Thymus (tissue), 11 donors: ENCODE measurements at regions not wholly inside any gene's neighbourhood (a gene's known extent, or its start where the extent isn't known, plus 50 kb on each side); places are given as distances from the start of the nearest gene placed in this dataset.

ENCODE experiments used
- DNase-seq, 9 donors: peaks; one replicate each; pipeline ENCODE4 v3.0.0-alpha.2; 2013; ENCODE audit warnings: low spot score in 9 of 9, low read depth in 6 of 9, missing footprints in 1 of 9
- H3K27ac ChIP-seq, 2 donors: one replicate each; pipeline ENCODE4 v1.5.1; 2013; ENCODE audit warnings: control low read depth in 1 of 2, low read depth in 1 of 2, low read length in 1 of 2, mild to moderate bottlenecking in 1 of 2, moderate library complexity in 1 of 2
- H3K27me3 ChIP-seq, 2 donors: one replicate each; pipeline ENCODE4 v1.5.1; 2013; ENCODE audit warnings: low read length in 1 of 2; ENCODE audit not compliant: control insufficient read depth in 2 of 2, insufficient read depth in 1 of 2
- H3K36me3 ChIP-seq, 2 donors: one replicate each; pipeline ENCODE4 v1.5.1; 2013; ENCODE audit warnings: low read length in 1 of 2, mild to moderate bottlenecking in 1 of 2, moderate library complexity in 1 of 2; ENCODE audit not compliant: control insufficient read depth in 2 of 2, insufficient read depth in 2 of 2
- H3K4me1 ChIP-seq, 2 donors: one replicate each; pipeline ENCODE4 v1.5.1; 2013; ENCODE audit warnings: low read length in 2 of 2; ENCODE audit not compliant: control insufficient read depth in 2 of 2, insufficient read depth in 2 of 2
- H3K4me3 ChIP-seq, 2 donors: one replicate each; pipeline ENCODE4 v1.5.1; 2013; ENCODE audit warnings: low read length in 2 of 2, control low read depth in 1 of 2, mild to moderate bottlenecking in 1 of 2
- H3K9me3 ChIP-seq, 2 donors: one replicate each; pipeline ENCODE4 v1.5.1; 2013; ENCODE audit warnings: low read length in 1 of 2, mild to moderate bottlenecking in 1 of 2; ENCODE audit not compliant: control insufficient read depth in 2 of 2, insufficient read depth in 1 of 2
- WGBS: extraction: QIAGEN DNeasy Blood & Tissue Kit; methylation state at CpG from one replicate; pipeline ENCODE4 v1.1.7; 2013; 5-methylcytosine and 5-hydroxymethylcytosine counted together
- donor health status: healthy.

DNA sequence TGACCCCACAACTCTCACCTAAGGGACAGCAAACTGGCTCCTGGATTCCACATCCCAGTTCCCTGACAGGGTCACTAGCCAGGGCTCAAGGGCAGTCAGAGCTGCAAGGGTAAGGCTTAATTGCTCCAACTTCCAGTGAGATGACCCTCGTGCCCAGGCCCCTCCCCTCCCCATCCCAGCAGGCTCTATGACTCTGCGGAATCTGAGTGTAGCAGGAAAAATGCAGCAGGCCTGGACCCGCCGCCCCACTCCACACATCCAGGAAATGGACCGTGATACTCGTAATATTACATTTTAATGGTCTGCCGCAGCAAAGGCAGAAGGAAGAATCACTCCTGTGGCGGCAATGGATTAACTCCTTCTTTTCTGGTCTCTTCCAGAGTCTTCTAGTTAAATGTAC, 91.7 kb upstream of the CHST15 start:
- Histone ChIP-seq H3K4me1 (no peaks in the 10 kb centered on the region), H3K27ac (no peak overlapping the region), H3K27me3 (no peaks in the 10 kb centered on the region), H3K4me3 (no peak overlapping the region), H3K36me3 (no peaks in the 10 kb centered on the region), H3K9me3 (no peaks in the 10 kb centered on the region)
- WGBS: 89% methylated on average over 8 of the region's 8 CpGs
- no peak for DNase-seq

DNA sequence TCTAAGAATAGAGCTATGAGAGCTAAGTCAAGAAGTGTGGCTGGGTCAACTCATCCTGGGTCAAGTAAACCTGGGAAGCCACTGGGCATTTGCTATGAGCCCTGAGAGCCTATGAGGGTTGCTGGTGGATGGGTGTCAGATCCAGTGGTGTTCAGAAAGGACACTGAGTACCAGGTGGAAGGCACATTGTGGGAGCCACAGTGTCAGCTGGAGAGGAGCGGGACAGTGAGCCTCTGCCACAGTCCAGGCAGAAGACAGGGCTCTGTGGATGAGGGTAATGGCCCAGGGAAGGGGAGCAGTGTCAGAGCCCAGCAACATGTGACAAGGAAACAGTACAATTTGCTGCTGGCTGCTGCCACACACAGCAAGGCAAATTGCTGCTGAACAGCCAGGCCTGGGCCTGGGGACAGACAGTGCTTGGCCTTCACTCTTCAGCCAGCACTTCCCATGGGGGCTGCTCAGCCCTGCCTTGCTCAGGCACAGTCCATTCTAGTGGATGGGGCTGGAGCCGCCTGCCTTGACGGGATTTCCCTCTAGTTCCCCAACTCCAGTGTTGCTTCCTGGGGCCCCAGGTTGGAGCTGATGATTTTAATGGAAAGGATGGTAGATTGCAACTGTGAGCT, 90.9 kb upstream of the CHST15 start:
- Histone ChIP-seq H3K9me3 (no peaks in the 10 kb centered on the region), H3K27ac (no peak overlapping the region), H3K27me3 (no peaks in the 10 kb centered on the region), H3K4me1 (no peaks in the 10 kb centered on the region), H3K36me3 (no peaks in the 10 kb centered on the region), H3K4me3 (no peak overlapping the region)
- DNase-seq: no peak
- over 99% methylated on average over 3 of the region's 3 CpGs for WGBS

DNA sequence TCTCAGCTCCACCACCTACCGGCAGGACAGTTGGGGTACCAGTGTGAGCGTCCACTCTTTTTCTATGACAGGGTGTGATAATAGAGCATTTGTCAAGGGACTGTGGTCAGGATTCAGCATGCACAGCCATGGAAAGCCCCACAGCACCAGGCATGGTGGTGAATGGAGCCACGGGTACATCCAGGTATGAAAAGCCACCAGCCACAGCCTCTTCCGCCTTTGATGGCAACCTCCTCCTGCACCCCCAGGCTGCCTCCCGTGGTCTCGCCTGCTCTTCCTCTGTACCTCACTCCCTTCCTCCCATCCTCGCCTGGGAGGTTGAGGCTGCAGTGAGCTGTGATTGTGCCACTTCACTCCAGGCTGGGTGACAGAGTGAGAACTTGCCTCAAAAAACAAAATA, 90.2 kb upstream of the CHST15 start:
- no peak overlapping the region for H3K27ac ChIP-seq
- 59% methylated on average over 7 of the region's 7 CpGs for WGBS
- no peak overlapping the region for H3K4me3 ChIP-seq
- H3K27me3 ChIP-seq: no peaks in the 10 kb centered on the region
- H3K9me3 ChIP-seq: no peaks in the 10 kb centered on the region
- no peak for DNase-seq
- H3K36me3 ChIP-seq: no peaks in the 10 kb centered on the region
- no peaks in the 10 kb centered on the region for H3K4me1 ChIP-seq

DNA sequence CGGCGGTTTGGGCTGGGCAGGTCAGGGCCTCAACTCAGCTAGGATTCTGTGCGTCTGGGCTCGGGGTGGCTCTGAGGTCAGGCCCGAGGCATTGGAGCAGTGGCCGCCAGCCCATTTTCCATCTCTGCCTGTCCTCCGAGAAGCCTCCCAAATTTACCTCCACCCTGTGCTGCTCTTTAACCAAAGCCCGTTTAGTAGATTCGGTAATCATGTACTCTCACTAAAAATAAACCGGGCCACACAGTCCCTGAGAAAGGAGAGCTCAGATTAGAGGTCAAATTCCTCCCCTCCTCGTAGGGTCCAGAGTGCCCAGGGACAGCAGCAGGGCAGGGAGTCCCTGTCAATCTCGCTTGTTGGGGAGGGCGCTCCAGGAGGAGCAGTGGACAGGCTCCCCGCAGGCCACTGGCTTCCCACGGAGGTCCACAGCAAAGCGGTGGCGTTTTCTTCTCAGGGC, 88.7 kb upstream of the CHST15 start:
- 97% methylated on average over 17 of the region's 17 CpGs for WGBS

DNA sequence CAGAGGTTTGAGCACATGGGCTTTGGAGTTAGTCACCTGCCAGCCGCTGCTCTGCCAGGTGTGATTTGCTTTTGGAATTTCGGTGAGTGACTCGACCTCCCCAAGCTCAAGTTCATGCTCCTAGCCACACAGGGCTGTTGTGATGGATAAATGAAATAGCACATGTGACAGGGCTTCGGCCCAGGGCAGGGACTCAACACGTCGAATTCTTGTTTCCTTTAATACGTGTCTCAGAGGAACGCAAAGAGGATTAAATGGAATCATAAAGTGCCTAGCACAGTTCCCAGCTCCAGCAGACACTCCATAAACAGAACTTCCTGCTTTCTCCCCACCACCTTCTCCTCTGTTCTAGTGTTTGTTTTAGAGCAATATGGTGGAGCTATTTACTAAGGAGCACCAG, 88.3 kb upstream of the CHST15 start:
- no peaks in the 10 kb centered on the region for H3K36me3 ChIP-seq
- H3K27me3 ChIP-seq: no peaks in the 10 kb centered on the region
- H3K4me1 ChIP-seq: peaks cover 0 to 4% of the 10 kb centered on the region in 2 donors
- 97% methylated on average over 8 of the region's 8 CpGs for WGBS
- no peak overlapping the region for H3K27ac ChIP-seq
- H3K4me3 ChIP-seq: no peak overlapping the region
- no peaks in the 10 kb centered on the region for H3K9me3 ChIP-seq
- DNase-seq: no peak

More for the DNA sequence above, 88.7 kb upstream of the CHST15 start:
- Histone ChIP-seq H3K4me3 (no peak overlapping the region), H3K36me3 (no peaks in the 10 kb centered on the region), H3K27ac (no peak overlapping the region), H3K9me3 (no peaks in the 10 kb centered on the region), H3K4me1 (no peaks in the 10 kb centered on the region), H3K27me3 (no peaks in the 10 kb centered on the region)
- no peak for DNase-seq

DNA sequence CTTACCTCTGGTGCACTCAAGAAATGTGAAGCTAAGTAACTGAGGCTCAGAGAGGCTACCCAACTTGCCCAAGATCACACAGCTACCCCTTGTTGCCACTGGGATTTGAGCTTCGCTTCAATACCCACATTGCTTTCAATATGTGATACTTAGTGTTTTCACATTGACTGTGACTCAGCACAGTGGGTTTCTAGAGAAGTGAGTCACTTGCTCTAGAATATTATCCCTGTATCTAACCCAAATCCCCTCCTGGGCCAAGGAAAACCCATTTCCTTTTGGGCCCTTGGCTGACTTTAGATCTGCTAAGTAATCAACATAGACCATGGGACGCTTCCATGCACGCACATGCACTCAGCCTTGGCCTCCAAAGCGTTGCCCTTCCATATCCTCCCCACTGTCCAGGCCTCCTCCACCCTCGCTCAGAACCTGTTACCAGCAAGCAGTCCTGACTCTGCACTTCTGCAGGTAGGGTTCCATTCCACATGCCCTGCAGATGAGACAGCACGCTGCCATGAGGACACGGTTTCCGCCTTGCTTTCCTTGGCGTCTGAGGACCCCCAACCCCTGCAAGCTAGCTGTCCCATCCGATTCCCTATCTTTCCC, 87.7 kb upstream of the CHST15 start:
- Histone ChIP-seq H3K4me3 (no peak overlapping the region), H3K9me3 (no peaks in the 10 kb centered on the region), H3K4me1 (peaks cover 2 to 10% of the 10 kb centered on the region in 2 donors), H3K27me3 (peaks cover 0 to 6% of the 10 kb centered on the region in 2 donors), H3K36me3 (no peaks in the 10 kb centered on the region), H3K27ac (no peak overlapping the region)
- WGBS: 97% methylated on average over 10 of the region's 10 CpGs
- DNase-seq: no peak

DNA sequence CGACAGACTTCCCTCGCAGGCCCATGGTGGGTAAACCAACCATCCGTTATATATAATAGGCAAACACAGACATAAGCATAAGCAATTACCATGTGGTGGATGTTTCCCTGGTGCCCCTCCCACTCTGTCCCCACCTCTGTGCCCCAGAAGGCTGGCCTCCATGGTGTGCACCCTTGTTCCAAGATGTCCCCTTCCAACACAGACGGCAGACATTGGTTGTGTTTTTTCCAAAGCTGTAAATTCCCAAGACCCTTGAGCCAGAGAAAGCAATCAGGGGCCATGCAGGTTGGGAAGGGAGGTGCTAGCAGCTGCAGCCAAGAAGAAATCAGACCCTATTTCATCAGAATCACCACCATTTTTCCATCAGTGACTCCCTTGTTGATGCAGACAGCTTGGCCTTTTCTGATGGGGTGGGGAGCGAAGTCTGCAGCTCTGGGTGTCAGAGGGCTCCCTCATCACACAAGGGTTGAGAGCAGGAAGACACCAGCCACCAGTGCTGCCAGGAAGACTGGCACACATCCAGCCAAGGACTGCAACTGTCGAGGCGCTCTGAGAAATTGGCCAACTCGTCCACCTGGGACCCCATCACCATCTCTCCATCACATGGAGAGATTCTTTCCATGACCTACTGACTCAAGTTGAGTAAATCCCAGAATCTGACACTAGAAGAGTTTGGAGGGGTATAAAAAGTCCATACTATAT, 86.8 kb upstream of the CHST15 start:
- Histone ChIP-seq H3K27ac (no peak overlapping the region), H3K4me3 (no peak overlapping the region), H3K4me1 (peaks cover 9 to 19% of the 10 kb centered on the region in 2 donors), H3K9me3 (no peaks in the 10 kb centered on the region), H3K36me3 (no peaks in the 10 kb centered on the region), H3K27me3 (peaks cover 0 to 7% of the 10 kb centered on the region in 2 donors)
- DNase-seq: no peak
- 82% methylated on average over 8 of the region's 8 CpGs for WGBS

DNA sequence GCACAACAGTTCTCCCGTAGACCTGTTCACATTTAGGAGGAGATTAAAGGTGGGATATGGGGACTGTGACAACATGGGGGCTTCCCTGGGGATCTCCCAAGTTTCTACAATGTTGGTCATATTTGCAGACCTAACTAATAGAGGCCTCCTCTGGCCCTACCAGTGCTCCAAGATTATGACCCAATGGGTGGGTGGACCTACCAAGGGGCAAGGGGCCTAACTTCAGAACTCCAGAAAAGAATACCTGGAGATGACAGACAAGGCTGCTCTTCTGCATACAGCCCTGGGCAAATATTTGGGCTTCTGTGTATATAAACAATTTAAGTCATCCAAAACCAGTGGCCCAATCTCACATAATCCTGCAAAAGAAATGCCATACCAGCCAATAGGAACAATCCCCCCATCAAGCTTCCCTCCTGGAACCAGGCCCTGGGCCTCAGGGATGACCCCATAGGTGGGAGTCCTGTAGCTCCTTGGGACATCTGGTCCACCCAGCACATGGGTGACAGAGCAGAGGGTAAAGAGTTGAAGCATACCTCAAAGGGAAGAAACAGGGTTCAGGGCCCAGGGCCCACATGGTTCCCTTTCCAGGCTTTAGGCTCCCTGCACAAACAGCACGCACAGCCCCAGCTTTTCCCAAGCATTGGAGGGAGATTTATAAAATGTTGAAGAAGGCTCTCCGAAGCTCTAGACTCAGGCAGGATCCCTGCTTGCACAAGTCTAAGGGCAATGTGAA, 86.1 kb upstream of the CHST15 start:
- Histone ChIP-seq H3K27ac (no peak overlapping the region), H3K4me1 (peaks cover 12 to 24% of the 10 kb centered on the region in 2 donors), H3K9me3 (no peaks in the 10 kb centered on the region), H3K27me3 (peaks cover 0 to 7% of the 10 kb centered on the region in 2 donors), H3K4me3 (no peak overlapping the region), H3K36me3 (no peaks in the 10 kb centered on the region)
- DNase-seq: no peak
- 98% methylated on average over 3 of the region's 3 CpGs for WGBS

DNA sequence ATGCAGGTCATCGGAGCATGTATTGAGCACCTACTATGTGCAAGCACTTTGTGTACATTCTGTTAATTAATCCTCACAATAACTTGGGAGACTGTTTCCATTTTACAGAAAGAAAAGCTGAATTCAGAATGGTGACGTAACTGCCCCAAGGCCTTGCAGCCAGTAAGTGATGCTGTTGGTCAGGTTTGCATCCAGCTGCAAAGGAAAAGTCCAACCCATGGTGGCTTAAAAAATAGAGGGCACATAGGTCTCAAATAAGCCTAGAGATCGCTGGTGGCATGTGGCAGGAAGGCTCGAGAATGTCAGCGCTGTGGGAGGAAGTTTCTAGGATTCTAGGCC, 83.8 kb upstream of the CHST15 start:
- peaks cover 12 to 34% of the 10 kb centered on the region in 2 donors for H3K4me1 ChIP-seq
- peaks cover 0 to 7% of the 10 kb centered on the region in 2 donors for H3K27me3 ChIP-seq
- no peaks in the 10 kb centered on the region for H3K36me3 ChIP-seq
- no peak overlapping the region for H3K4me3 ChIP-seq
- no peak overlapping the region for H3K27ac ChIP-seq
- no peak for DNase-seq
- WGBS: 89% methylated on average over 5 of the region's 5 CpGs
- no peaks in the 10 kb centered on the region for H3K9me3 ChIP-seq
